ENCODE measurements at regions not wholly inside any gene's neighbourhood (a gene's known extent, or its start where the extent isn't known, plus 50 kb on each side); places are given as distances from the start of the nearest gene placed in this dataset.

- no peak for DNase-seq
Measured at GRCh38 chr13:37406031-37406430, 192.5 kb downstream of the POSTN start.

DNA sequence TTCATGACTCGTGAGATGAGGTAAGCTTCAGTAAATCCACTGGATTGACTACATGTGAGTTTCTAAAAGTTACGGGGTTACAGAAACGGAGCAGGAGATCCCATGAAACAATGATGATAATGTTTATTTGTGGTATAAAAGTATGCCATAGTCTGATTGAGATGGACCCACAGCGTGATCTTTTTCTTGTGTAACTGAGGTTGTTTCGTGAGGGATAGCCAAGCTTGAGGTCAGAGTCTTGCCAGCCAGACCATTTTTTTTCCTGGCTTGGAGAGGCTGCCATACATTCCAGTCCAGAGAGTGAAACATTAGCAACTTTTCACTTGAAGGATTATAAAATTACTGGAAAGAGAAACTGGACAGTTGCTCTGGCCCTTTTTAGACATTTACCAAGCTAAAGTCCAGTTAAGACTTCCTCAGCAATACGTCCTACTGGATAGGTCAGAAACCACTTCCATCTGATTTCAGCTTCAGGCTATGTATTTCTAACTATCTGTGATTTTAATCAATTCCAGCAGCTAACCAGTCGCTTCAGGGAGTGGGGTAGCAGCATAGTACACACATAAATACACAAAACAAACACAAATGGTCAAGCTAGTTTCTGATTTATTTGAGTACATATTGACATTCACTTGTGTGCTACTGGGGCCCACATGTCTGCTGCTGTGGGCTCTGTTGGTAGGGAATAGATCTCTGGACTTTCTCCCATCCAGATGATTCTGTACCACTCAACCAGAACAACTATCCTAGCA is 194.6 kb downstream of the POSTN start:
- DNase-seq = no peak

GRCh38 chr13:37401721-37402120 is 196.8 kb downstream of the POSTN start:
- DNase-seq = no peak

DNA sequence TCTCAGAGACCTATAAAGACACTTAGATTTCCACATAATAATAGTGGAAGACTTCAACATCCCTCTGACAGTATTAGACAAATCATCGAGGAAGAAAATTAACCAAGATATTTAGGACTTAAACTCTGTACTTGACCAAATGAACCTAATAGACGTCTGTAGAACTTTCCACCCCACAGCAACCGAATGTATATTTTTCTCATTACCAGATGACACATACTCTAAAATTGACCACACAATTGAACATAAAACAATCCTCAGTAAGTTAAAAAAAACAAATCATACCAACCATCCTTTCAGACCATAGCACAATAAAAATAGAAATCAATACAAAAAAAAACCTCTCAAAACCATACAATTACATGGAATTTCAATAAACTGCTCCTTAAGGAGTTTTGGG is 201.0 kb downstream of the POSTN start:
- no peak for DNase-seq

GRCh38 chr13:37395544-37395943 is 203.0 kb downstream of the POSTN start:
- DNase-seq = no peak

DNA sequence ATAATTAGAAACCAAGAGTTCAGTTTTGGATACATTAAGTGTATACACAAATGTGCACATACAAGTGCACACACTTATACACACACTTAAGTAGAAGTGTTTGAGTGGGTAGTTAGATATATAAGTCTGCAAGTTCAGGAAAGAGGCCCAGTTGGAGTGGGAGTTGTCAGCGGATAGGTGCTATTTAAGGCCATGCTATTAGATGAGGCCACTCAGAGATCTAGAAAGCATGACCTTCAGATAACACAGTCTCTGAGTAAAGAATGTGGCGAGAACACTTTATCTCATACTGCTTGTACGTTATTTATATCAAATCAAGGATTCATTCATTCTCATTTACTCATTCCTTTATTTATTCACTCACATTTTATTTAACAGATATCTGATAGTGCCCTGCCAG is 206.2 kb downstream of the POSTN start:
- DNase-seq = no peak

- no peak for DNase-seq
Measured at GRCh38 chr13:37390735-37391134, 207.8 kb downstream of the POSTN start.

DNA sequence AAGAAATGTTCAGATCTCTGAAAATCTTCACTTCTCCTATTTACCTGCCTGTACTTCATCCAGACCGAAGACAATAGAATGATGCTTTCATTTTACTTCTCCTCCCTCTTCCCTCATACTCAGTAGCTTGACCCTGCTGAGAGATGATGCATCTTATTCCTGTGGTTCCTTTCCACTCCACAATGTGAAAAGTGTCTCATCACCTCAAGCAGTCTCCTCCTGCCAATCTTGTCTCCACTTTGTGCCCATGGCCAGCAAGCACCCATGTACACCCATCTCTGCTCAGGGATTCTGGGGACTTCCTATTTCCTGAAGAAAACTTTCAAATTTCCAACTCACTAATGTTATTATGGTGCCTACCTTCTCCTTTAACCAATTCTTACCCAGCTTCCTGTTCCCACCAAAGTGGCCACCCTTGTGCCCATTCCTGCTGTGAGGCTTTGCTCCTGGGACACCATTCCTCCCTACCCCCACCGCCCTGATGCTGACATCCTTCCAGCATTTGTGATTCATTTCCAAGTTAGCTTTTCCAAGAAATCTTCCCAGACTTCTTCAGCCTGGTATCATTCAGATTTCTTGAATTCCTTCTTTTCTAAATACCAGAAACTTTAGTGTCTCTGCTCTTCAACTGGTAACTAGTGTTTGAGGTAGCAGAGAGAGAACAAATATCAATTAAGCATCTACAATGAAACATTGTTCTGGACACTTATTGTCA is 212.5 kb downstream of the POSTN start:
- no peak for DNase-seq

DNA sequence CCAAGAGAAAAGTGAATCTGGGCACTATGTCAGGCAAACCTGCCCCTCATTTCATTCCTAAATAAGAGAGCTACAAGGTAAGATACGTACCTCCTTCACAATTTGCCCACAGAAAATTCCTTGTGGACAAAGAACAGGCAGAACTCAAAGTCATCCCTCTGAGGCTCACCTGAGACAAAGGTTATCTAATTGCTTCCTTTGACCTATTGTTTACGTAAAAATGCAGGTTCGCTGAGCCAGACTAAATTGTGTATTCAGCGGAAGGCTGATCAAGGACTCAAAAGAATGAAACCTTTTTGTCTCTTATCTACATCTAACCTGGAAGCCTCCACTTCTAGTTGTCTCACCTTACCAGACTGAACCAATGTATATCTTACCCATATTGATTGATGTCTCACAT is 213.3 kb downstream of the POSTN start:
- DNase-seq = no peak

DNA sequence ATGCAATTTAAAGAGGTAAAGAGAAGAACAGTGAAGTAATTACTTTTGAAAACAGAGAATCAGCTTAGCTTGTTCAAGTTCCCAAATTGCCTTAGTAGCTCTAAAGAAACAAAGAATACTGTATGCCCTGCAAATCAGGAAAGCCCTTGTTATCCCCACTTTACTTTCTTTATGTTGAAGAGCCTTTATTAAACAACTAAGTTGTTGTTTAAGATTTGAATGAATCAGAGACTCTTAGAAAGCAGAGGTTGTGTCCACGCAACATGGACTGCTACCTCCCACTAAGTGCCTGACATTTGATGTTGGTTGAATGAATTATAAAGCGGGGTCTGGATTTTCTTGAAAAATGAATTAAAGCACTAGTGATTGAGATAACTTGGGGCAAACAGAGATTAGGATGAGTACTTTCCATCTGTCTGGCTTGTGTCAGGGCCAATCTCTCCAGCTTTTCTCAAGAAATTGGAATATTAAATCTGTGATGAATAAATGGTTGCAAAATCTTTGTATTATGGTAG is 214.7 kb downstream of the POSTN start:
- DNase-seq = no peak

DNA sequence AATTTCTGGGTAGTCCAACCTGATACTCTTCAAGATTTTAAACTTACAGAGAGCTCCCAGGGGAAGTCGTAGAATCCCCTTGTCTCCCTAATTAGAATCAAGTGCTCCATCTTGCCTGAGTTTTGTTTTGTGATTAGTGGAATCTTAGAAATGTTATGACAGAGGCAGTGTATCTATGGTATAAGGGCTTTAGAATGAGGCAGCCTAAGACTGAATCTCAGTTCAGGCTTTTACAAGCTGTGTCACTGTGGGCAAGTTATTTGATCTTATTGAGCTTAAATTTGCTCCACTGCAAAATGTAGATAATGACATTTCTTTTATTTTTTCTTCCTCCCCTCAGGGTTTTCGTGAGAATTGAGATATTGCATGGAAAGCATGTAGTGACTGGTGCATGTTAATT is 215.5 kb downstream of the POSTN start:
- DNase-seq = no peak

- DNase-seq = no peak
Measured at GRCh38 chr13:37382146-37382545, 216.4 kb downstream of the POSTN start.

DNA sequence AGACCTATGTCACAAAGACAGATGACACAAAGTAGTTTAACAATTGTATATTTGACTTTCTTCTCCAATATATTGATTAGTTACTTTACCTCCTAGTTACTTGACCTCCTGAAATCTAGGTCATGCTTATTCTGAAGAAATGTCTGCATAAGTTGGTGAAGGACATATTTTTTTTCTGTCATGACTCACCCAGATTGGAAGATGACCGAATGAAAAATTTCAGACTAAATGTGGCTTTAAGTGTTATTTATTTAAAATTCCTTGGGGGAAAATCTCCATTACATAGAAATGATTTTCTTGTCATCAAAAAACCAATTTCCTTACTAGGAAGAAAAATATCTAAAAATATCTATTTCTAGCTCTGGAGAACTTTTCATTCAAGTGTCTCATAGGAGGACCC is 217.1 kb downstream of the POSTN start:
- no peak for DNase-seq

DNA sequence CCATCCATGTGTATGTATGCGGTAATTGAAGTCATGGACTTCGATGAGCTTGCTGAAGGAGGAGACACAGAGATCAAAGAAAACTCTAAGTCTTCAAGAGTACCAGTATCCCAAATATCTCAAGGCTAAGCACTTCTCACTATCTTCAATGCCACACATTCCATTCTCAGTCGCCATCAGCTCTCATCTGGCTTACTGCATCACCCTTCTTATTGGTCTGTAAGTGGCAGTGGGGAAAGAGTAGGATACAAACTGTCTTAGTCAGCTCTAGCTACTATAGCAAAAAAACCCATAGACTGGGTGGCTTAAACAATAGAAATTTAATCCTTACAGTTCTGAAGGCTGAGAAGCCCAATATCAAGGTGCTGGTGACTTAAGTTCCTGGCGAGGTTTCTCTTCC is 218.7 kb downstream of the POSTN start:
- DNase-seq = no peak

DNA sequence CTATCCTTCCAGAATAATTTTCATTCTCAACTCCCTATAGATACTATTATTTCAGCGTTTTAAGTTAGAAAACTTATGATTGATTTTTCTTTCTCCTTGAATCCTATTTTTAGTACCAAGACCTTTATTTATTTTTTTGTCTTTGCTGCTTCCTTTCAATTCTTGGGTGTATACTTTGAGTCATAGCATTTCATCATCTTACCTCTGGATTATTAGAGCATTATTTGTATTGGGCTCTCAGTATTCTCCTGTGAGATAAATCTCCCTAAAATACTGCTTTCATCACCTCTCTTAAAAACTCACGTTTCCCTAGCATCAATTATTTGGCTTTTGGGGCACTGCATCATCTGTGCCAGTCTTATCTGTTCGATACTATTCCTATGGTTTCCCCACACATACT is 222.8 kb downstream of the POSTN start:
- no peak for DNase-seq

DNA sequence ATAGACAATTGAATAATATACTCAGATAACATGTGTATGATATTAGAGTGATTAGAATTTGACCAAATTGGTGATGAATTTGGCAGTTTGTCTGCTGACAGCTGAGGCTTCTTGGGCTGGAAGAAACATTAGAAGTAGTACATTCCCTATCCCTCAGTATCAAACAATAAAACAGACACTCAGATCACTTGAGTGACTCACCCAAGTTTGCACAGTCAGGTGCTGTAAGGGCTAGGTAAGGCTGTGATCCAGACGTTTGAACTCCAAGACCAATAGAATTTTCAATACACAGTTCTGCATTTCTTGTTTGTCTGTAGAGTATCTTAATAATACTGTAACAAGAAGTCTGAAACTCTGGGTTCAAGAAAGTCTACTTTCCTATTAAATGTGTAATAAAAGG is 223.5 kb downstream of the POSTN start:
- DNase-seq = no peak

- no peak for DNase-seq
Measured at GRCh38 chr13:37369616-37370015, 229.0 kb downstream of the POSTN start.

DNA sequence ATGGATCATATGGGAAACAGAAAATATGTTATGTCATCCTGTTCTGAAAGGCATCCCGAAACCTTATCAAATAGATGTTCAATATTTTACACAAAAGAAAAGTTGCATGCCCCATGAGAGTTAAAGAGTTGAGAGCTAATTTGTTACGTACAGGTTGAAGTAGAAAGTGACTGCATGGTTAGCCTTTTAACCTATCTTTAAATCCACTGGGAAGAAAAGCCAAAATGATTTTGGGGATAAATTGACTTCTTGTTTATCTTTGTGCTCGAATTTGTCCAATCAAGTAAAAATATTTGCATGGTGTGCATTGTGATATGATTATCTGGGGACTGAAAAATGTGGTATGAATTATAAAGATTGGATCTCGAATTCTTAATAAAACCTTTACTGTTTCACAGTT is 230.1 kb downstream of the POSTN start:
- DNase-seq = no peak

DNA sequence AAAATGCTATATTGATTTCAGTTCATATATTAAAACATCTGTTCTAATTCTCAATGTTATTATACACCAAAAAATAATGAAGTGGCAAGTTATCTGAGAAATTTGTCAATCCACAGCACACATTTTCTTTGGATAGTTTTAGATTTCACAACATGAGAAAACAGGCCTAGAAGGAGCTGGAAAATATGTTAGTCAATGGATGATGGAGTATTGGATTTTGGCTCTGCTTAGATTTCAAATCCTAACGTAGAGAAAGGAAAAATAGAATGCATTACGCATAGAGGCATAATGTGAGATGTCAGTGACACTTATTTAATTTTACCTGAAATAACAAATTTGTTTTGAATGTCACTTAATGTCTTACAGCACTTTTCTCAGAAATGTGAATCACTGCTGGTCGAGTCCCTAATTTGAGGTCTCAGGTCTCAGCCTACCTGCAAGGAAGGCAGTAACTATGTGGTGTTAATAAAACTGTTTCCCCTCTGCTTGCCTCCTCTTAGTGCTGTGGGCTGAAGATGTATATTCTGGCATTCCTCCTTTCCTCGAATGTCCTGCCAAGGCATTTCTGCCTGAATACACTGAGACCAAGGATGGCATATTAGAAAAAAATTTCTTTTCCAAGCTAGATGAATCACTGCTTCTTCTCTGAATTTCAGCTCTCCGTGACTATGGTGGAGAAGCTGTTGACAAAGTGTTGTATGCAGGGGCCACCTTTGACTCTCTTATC is 232.4 kb downstream of the POSTN start:
- DNase-seq = no peak

- no peak for DNase-seq
Measured at GRCh38 chr13:37365496-37365895, 233.1 kb downstream of the POSTN start.

DNA sequence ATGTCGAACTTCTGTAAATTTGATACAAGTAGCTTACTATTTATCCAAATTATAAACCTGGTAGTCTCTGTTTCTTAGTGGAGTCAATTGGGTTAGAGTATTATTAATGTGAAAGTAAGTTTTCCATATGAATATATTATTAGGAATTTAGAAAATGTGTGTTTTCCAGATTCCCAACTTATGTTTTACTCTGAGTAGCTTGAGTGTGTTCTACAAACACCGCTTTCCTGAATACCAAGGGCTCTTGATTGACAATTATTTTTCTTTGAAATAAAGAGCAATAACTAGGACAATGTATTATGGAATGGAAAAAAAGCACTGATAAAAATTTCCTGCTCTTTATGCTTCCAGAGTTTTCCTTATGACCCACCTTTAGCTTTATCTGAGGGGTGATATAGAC is 233.6 kb downstream of the POSTN start:
- DNase-seq = no peak

GRCh38 chr13:37364007-37364406 is 234.6 kb downstream of the POSTN start:
- DNase-seq = no peak

- DNase-seq = no peak
Measured at GRCh38 chr13:37361608-37362007, 237.0 kb downstream of the POSTN start.

DNA sequence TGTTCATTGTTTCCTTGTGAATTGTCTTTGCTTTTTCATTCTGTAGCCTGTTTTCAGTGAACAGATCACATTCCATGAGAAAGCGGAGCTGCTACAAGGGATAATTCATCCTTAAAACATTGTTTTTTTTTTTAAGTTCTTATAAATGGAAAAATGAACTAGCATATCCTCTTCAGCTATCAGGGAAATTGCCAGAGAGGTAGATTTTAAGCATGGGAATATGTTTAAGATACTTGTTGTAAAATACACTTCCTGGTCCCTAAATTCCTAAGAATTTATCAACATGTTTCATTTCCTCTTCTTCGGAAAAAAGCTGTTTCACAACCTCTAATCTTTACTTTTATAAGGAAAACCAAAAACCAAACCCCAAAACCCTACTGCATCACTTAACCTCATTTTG is 238.0 kb downstream of the POSTN start:
- DNase-seq = no peak

Measured in midbrain (tissue), 1 donor.